ENCODE measurements at regions not wholly inside any gene's neighbourhood (a gene's known extent, or its start where the extent isn't known, plus 50 kb on each side); places are given as distances from the start of the nearest gene placed in this dataset.

DNA sequence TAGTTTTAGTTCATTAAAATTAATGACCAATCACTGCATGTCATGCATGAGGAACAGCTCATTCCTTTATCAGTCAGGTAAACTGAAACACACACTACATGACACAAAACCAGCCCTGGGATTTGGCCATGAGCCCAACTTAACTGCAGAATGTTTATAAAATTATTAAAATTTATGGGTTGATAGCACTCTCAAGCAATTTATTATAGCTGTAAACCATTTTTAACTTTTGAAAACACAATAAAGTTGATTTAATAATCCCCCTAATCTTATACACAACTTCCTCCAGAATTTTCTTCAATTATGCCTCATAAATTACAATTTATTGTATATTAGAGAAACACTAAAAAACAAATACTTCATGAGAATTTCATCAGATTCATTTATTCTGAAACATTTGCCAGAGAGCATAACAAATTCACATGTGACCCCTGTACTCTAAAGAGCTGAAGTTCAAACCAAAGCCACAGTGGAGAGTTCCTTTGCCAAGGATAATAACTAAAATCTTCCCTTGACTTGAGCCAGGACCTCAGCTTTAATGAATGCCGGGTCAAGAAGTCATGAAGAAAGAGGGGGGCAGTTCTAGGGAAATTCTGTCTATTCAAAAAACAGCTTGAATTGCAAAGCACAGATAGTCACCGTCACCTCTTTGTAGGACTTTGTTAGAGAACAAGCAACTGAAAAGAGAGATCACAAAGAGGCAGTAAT lies 763.7 kb upstream of the GRAMD2B start:
- POLR2A ChIA-PET = no interaction called here
- Histone ChIP-seq H3K9me3 (ENCODE audit: control insufficient read depth, insufficient read depth, low read depth, low read length) (no peaks in the 10 kb centered on the region), H3K4me1 (ENCODE audit: control insufficient read depth, insufficient read depth, low read length) (no peaks in the 10 kb centered on the region; the same call in 1 of the 2 replicates), H3K27ac (ENCODE audit: low read length) (peak overlapping the region; percentile 67), H3K36me3 (ENCODE audit: control insufficient read depth, insufficient read depth, low read length) (no peaks in the 10 kb centered on the region), H3K4me3 (ENCODE audit: low read depth in 2 of 2, low read length in 2 of 2) (no peak overlapping the region), H3K27me3 (ENCODE audit: control insufficient read depth, insufficient read depth, low read length) (no peaks in the 10 kb centered on the region)
- no TSS peak for BruUV-seq (replicated peaks)
- TF ChIP-seq, protein P1, sequence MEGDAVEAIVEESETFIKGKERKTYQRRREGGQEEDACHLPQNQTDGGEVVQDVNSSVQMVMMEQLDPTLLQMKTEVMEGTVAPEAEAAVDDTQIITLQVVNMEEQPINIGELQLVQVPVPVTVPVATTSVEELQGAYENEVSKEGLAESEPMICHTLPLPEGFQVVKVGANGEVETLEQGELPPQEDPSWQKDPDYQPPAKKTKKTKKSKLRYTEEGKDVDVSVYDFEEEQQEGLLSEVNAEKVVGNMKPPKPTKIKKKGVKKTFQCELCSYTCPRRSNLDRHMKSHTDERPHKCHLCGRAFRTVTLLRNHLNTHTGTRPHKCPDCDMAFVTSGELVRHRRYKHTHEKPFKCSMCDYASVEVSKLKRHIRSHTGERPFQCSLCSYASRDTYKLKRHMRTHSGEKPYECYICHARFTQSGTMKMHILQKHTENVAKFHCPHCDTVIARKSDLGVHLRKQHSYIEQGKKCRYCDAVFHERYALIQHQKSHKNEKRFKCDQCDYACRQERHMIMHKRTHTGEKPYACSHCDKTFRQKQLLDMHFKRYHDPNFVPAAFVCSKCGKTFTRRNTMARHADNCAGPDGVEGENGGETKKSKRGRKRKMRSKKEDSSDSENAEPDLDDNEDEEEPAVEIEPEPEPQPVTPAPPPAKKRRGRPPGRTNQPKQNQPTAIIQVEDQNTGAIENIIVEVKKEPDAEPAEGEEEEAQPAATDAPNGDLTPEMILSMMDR (IDR thresholded peaks at IDR 0.05) = no peak
- TF ChIP-seq POLR2AphosphoS5 (IDR thresholded peaks at IDR 0.05; ENCODE audit: low read depth, low read length) (no peak), SIN3A (IDR thresholded peaks at IDR 0.05; ENCODE audit: borderline replicate concordance, insufficient read depth, low read depth, low read length) (no peak), TCF7L2 (IDR thresholded peaks at IDR 0.05; ENCODE audit: low read depth, low read length) (no peak)
- TF ChIP-seq, protein P2, sequence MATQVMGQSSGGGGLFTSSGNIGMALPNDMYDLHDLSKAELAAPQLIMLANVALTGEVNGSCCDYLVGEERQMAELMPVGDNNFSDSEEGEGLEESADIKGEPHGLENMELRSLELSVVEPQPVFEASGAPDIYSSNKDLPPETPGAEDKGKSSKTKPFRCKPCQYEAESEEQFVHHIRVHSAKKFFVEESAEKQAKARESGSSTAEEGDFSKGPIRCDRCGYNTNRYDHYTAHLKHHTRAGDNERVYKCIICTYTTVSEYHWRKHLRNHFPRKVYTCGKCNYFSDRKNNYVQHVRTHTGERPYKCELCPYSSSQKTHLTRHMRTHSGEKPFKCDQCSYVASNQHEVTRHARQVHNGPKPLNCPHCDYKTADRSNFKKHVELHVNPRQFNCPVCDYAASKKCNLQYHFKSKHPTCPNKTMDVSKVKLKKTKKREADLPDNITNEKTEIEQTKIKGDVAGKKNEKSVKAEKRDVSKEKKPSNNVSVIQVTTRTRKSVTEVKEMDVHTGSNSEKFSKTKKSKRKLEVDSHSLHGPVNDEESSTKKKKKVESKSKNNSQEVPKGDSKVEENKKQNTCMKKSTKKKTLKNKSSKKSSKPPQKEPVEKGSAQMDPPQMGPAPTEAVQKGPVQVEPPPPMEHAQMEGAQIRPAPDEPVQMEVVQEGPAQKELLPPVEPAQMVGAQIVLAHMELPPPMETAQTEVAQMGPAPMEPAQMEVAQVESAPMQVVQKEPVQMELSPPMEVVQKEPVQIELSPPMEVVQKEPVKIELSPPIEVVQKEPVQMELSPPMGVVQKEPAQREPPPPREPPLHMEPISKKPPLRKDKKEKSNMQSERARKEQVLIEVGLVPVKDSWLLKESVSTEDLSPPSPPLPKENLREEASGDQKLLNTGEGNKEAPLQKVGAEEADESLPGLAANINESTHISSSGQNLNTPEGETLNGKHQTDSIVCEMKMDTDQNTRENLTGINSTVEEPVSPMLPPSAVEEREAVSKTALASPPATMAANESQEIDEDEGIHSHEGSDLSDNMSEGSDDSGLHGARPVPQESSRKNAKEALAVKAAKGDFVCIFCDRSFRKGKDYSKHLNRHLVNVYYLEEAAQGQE (IDR thresholded peaks at IDR 0.05; ENCODE audit: insufficient read depth in 1 of 2, low read depth in 2 of 2, low read length in 1 of 2) = no peak
- no peak for ATAC-seq
- in situ Hi-C loops (cut with HindIII; ENCODE audit: low pct_unique_long_range_greater_than_20kb, low sequenced_read_pairs) = no loop called here
- intact Hi-C loops (cut with micrococcal nuclease; ENCODE audit: unreplicated experiment) = no loop called here
- DNase-seq (ENCODE audit: low read depth, low spot score) = no peak
- CTCF ChIA-PET = no interaction called here

DNA sequence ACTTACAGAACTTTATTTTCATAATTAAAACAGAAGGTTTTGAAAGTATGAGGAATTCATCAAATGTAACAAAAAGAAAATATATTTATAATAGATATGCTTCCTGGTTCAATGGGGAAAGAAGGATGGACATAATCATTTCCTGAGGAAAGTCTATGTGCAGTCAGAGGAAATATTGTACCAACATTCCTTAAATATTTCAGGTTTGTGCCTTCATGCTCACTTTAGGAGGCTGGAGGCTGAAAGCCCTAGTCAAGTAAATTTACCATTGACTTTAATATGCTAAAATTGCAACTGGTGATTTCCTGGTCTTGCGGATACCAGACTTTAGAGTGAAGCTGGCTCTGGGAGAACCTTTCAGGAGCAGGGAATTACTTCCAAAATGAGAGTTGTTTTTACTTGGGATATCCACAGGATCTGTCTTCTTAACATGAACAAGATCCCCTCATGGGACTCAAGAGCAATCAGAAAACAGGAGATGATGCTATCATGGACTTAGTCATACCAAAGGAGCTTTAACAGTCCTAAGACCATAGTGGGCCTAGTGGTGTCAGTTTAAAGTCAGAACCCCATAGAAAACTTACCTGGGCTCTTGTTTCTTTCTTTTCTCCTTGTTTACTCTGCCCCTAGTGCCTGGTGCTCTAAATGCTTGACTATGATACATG lies 762.8 kb upstream of the GRAMD2B start:
- no peaks in the 10 kb centered on the region; the same call in 1 of the 2 replicates for H3K4me1 ChIP-seq (ENCODE audit: control insufficient read depth, insufficient read depth, low read length)
- intact Hi-C loops (cut with micrococcal nuclease; ENCODE audit: unreplicated experiment) (no loop called here), in situ Hi-C loops (cut with HindIII; ENCODE audit: low pct_unique_long_range_greater_than_20kb, low sequenced_read_pairs) (no loop called here)
- no peak overlapping the region for H3K4me3 ChIP-seq (ENCODE audit: low read depth in 2 of 2, low read length in 2 of 2)
- no peaks in the 10 kb centered on the region for H3K9me3 ChIP-seq (ENCODE audit: control insufficient read depth, insufficient read depth, low read depth, low read length)
- ChIA-PET POLR2A (no interaction called here), CTCF (no interaction called here)
- no peak for DNase-seq (ENCODE audit: low read depth, low spot score)
- no TSS peak for BruUV-seq (replicated peaks)
- TF ChIP-seq, protein P1 (IDR thresholded peaks at IDR 0.05) = 0 out of 2 replicates have a peak, but pooled peaks have one; percentile 4
- no peak for TF ChIP-seq POLR2AphosphoS5 (IDR thresholded peaks at IDR 0.05; ENCODE audit: low read depth, low read length)
- H3K36me3 ChIP-seq (ENCODE audit: control insufficient read depth, insufficient read depth, low read length) = no peaks in the 10 kb centered on the region
- no peak for ATAC-seq
- H3K27ac ChIP-seq (ENCODE audit: low read length) = peak overlapping the region; percentile 67
- H3K27me3 ChIP-seq (ENCODE audit: control insufficient read depth, insufficient read depth, low read length) = no peaks in the 10 kb centered on the region
